GM12875 (cell line): ENCODE measurements at regions not wholly inside any gene's neighbourhood (a gene's known extent, or its start where the extent isn't known, plus 50 kb on each side); places are given as distances from the start of the nearest gene placed in this dataset.
"Not testable (repeated sequence)": the region's sequence is repeated elsewhere in the genome, so short reads cannot be mapped to it uniquely, and the experiment has no call there.

Experiments used
- H3K4me3 ChIP-seq: one replicate; pipeline ENCODE4 v1.5.1; 2011; ENCODE audit warnings: low read depth, low read length, control low read depth
- CTCF ChIP-seq: IDR thresholded peaks from 2 replicates; pipeline ENCODE4 v1.5.1; 2011; ENCODE audit warnings: low read depth, mild to moderate bottlenecking, control low read depth, inconsistent platforms, low read length, moderate library complexity, borderline replicate concordance; ENCODE audit not compliant: insufficient read depth

- H3K4me3 ChIP-seq, result no peak overlapping the region
- TF ChIP-seq CTCF, result no peak
Observed at GRCh38 chr5:89324990-89325389, 442.0 kb upstream of the MEF2C start.

GRCh38 chr5:89320421-89321277 lies 437.7 kb upstream of the MEF2C start:
- no peak for TF ChIP-seq CTCF
- H3K4me3 ChIP-seq, result no peak overlapping the region

- not testable (repeated sequence) for H3K4me3 ChIP-seq
Observed at GRCh38 chr5:89317838-89318237, 434.9 kb upstream of the MEF2C start.

GRCh38 chr5:89315286-89316100 lies 432.5 kb upstream of the MEF2C start:
- H3K4me3 ChIP-seq, result no peak overlapping the region
- no peak for TF ChIP-seq CTCF

- H3K4me3 ChIP-seq, result no peak overlapping the region
- TF ChIP-seq CTCF, result no peak
Observed at GRCh38 chr5:89313804-89314588, 431.0 kb upstream of the MEF2C start.

GRCh38 chr5:89313044-89313443 lies 430.1 kb upstream of the MEF2C start:
- H3K4me3 ChIP-seq, result no peak overlapping the region
- no peak for TF ChIP-seq CTCF

GRCh38 chr5:89309268-89309667 lies 426.3 kb upstream of the MEF2C start:
- no peak for TF ChIP-seq CTCF
- H3K4me3 ChIP-seq, result no peak overlapping the region
